Stimulated activated naive CD4-positive, alpha-beta T cell (primary cell): ENCODE measurements at regions not wholly inside any gene's neighbourhood (a gene's known extent, or its start where the extent isn't known, plus 50 kb on each side); places are given as distances from the start of the nearest gene placed in this dataset.

ENCODE experiments used
- DNase-seq, 6 experiments: peaks; one replicate each; lab custom pipeline; 2025; lab: John Stamatoyannopoulos, UW

GRCh38 chr5:2493356-2493755 is 258.1 kb downstream of the IRX2 start:
- no peak for DNase-seq

- no peak for DNase-seq
These were observed 259.0 kb downstream of the IRX2 start for GRCh38 chr5:2492476-2492875.

GRCh38 chr5:2491846-2492245 is 259.6 kb downstream of the IRX2 start:
- no peak for DNase-seq

- no peak for DNase-seq
These were observed 262.2 kb downstream of the IRX2 start for GRCh38 chr5:2489306-2489705.

DNA sequence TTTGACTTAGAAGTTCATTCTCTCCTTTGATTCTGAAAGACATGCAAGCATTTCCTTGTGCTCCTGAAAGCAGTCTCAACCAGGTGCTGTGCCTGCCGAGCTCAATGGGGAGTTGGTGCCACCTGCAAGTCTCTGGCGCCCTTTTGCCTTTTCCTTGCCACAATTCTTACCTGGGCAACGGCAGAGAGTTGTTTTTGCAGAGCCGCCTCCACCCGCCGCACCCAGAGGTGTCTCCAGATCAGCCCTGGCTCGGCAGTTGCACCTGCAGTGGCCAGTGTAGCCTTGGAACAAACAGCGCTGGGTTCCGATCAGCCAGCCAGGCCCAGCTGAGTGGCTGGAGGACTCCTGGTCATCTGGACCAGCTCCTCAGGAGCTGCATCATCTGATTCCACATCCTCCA is 262.9 kb downstream of the IRX2 start:
- DNase-seq: no peak

DNA sequence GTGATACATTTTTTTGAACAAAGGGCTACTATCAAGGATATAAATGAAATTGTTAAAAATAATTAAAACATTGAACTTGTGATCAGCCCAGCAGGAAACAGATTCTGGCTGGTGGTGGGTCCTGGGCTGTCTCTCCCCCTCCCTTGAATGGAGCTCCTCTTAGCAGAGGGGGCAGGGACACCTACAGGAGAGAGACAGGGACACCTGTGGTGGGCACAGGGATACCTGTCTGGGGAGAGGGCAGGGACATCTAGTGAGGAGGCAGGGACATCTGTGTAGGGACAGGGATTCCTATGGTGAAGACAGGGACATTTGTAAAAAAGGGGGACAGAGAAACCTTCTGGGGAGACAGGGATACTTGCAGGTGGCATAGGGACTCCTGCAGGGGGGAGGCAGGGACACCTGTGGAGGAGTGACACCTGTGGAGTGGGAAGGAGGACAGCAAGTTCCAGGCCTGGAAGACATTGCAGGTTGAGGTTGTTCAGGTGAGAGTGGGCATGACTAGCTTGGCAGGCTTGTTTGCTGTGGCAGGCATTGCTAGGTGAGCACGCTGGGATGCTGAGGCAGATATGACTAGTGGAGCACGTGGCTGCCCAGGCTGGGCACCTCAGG is 264.2 kb downstream of the IRX2 start:
- no peak for DNase-seq

DNA sequence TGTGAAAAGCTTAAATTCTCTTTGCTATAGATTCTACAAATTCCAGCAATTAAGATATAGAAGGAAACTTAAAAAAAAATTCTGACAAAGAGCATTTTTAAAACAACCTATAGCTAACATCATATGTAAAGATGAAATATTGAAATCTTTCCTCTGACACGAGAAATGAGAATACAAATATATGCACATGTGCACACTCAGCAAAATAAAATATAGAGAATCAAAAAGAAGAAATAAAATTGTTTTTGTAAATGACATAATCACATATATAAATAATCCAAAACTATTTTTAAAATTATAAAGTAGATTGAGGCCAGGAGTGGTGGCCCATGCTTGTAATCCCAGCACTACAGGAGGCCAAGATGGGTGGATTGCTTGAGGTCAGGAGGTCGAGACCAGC is 265.1 kb downstream of the IRX2 start:
- DNase-seq: no peak

GRCh38 chr5:2482778-2483177 is 268.7 kb downstream of the IRX2 start:
- DNase-seq: no peak

- DNase-seq: no peak
These were observed 270.6 kb downstream of the IRX2 start for GRCh38 chr5:2480871-2481270.

- no peak for DNase-seq
These were observed 275.6 kb downstream of the IRX2 start for GRCh38 chr5:2475902-2476301.

- no peak for DNase-seq
These were observed 278.8 kb downstream of the IRX2 start for GRCh38 chr5:2472670-2473069.

DNA sequence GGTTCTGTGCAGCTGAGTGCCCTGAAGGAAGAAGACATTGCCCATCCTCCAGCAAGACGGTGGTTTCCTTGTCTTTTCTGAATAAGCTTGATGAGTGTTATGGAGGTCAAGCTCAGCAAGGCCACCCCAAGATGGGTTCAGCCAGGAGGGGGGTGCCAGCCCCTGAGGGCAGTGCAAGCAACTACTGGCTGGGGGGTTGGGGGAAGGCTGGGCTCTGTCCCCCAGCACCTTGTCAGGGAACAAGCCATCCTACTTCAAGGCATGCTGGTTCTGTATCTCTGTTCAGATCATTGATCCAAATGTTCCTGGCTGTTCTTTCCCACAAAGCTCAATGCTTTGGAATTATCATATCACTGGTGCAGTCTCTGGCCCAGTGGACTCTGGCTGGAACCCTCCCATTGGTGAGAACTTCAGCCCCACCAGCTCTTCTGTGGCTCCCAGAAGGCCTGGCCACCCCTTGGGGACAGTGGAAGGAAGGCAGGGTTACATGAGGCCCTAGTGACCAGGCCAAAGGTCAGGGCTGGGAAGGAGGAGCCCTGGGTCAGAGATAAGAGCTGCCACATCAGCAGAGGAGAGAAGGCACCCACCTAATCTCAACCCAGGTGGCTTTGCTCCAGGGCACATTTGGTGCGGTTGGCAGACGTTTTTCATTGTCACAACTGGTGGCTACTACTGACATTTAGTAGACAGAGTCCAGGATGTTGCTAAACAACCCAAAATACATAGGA is 280.2 kb downstream of the IRX2 start:
- no peak for DNase-seq

GRCh38 chr5:2466966-2467365 is 284.5 kb downstream of the IRX2 start:
- DNase-seq: no peak

GRCh38 chr5:2465383-2465782 is 286.1 kb downstream of the IRX2 start:
- no peak for DNase-seq

DNA sequence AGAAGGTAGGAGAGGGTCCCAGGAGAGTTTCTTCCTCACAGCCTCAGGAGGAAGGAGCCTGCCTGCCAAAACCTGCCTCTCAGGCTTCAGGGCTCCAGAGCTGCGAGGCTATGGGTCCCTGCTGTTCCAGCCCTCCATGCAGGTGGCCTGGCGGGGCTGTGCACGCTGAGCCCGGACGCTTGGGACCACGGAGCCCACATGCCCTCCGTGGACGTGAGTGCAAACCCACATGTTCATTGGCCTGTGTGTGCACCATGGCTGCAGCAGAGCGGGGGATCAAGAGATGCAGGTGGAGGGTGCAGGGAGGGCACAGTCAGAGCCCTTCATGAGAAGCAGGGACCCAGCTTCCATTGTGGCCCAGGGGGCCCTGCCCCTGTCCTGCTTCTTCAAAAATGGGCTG is 287.3 kb downstream of the IRX2 start:
- DNase-seq: no peak

GRCh38 chr5:2461701-2462691 is 289.5 kb downstream of the IRX2 start:
- DNase-seq: no peak

DNA sequence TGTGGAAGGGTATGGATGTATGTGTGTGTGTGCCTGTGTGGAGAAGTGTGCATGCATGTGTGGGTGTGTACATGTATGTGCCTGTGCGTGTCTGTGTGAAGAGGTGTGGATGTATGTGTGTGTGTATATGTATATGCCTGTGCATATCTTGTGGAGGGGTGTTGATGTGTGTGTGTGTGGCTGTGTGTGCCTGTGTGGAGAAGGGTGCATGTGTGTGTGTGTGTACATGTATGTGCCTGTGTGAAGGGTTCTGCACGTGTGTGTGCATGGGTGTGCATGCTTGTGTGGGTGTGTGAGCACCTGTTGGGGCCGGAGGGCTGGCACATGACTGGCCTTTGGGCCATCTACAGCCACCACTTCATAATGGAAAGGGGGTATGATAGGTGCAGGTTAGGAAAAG is 291.4 kb downstream of the IRX2 start:
- no peak for DNase-seq

DNA sequence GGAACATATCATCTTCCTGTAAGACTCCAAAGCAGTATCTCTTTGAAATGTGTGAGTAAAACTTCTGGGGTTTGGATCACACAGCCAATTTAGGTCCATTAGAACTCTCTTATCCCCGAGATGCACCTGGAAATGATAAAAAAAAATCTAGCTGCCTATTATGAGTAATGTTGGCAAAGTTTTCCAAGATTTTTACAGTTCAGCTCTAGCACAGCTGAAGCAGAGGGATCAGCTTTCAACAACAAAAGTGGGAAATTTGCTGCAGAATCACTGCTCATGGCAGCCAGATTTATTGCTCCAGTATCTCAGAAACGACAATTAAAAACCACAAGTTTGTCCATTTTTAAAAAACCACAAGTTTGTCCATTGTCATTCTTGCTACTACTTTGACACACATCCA is 292.2 kb downstream of the IRX2 start:
- no peak for DNase-seq

- DNase-seq: no peak
These were observed 295.6 kb downstream of the IRX2 start for GRCh38 chr5:2455878-2456277.

- DNase-seq: no peak
These were observed 296.6 kb downstream of the IRX2 start for GRCh38 chr5:2454876-2455275.

DNA sequence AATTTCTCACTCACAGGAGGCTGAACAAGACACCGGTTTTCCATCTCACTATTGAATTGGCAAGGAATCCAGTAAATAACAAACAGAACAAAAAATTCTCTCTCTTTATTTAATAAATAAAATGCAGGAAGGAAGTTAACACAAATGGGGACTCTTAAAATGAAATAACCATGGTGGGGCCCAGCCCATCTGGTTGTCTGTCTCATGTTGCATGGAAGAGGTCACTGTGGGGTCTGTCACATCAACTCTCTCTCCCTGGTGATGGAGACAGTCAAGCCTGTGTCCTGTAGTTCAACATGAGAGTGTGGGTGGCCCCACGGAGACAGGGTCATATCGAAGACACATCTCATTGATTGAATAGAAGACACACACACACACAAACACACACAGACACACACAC is 297.7 kb downstream of the IRX2 start:
- DNase-seq: no peak

DNA sequence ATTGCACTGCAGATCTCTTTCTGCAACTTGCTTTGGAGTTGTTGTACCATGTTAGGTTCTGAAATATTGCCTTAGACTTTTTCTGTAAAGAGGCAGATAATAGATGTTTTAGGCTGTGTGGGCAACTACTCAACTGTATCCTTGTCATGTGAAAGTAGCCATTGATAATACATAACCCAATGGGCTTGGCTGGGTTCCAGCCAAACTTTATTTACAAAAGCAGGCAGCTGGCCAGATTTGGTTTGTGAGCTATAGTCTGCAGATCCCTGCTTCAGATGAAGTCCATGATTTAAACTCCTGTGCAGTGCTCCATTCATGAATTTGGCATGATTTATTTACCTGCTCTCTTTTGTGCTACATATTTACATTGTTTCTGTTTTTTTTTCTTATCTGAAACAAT is 300.4 kb downstream of the IRX2 start:
- no peak for DNase-seq
